ENCODE measurements at regions not wholly inside any gene's neighbourhood (a gene's known extent, or its start where the extent isn't known, plus 50 kb on each side); places are given as distances from the start of the nearest gene placed in this dataset.

GRCh38 chr11:70503468-70504221, 105.3 kb downstream of the CTTN start:
- peaks cover 0 to 10% (median 0%) of the 10 kb centered on the region in 5 donors for H3K27me3 Mint-ChIP-seq
- H3K27ac Mint-ChIP-seq = no peak overlapping the region
- DNase-seq (no peak), ATAC-seq (no peak)
- no peaks in the 10 kb centered on the region for H3K36me3 Mint-ChIP-seq
- H3K4me3 Mint-ChIP-seq = no peak overlapping the region
- no peaks in the 10 kb centered on the region for H3K4me1 Mint-ChIP-seq
- POLR2A ChIA-PET = no interaction called here
- no peaks in the 10 kb centered on the region for H3K9me3 Mint-ChIP-seq

DNA sequence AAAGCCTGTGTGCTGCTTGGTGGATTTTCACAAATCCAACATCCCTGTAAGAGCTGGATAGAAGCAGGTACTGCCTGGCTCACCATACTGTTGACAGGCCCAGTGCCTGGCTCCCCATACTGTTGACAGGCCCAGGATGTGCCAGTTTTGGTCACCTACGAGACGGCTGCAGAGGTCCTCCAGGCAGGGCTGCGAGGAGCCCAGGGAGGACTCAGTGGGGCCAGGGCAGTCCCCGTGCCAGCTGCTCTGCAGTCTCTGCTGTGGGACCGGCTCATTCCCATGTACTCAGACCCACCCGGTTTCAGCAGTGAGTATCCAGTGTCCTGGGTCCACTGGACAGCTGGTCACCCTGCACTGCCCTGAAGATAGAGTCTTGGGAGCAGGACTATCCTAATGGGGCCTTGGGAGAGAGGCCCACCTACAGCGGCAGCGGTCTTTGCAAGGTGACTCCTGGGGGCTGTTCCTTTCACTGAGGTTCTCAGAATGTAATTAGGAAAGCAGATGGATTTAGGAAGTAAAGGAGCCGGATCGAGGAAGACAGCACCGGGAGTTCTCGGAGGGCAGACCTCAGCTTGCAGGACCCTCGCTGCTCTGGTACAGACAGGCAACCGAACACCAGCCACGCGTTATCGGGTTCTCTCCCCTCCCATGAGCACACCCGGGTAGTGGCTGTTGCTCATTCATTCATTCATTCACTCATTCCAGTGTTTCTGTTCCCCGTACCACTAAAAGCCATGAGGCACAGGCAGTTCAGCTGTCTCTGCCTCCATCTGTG, 106.1 kb downstream of the CTTN start:
- DNase-seq = no peak
- no peak overlapping the region for H3K4me3 Mint-ChIP-seq

GRCh38 chr11:70505331-70505731, 107.0 kb downstream of the CTTN start:
- ATAC-seq (no peak), DNase-seq (no peak)
- peaks cover 0 to 12% (median 4%) of the 10 kb centered on the region in 5 donors for H3K27me3 Mint-ChIP-seq
- POLR2A ChIA-PET = no interaction called here
- H3K9me3 Mint-ChIP-seq = no peaks in the 10 kb centered on the region
- no peaks in the 10 kb centered on the region for H3K36me3 Mint-ChIP-seq
- H3K4me3 Mint-ChIP-seq = no peak overlapping the region
- H3K27ac Mint-ChIP-seq = no peak overlapping the region
- no peaks in the 10 kb centered on the region for H3K4me1 Mint-ChIP-seq

More for the DNA sequence above, 106.1 kb downstream of the CTTN start:
- POLR2A ChIA-PET = no interaction called here
- no peaks in the 10 kb centered on the region for H3K4me1 Mint-ChIP-seq
- H3K27me3 Mint-ChIP-seq = peaks cover 0 to 12% (median 0%) of the 10 kb centered on the region in 5 donors
- H3K9me3 Mint-ChIP-seq = no peaks in the 10 kb centered on the region
- H3K27ac Mint-ChIP-seq = no peak overlapping the region
- ATAC-seq = no peak
- H3K36me3 Mint-ChIP-seq = no peaks in the 10 kb centered on the region

GRCh38 chr11:70505761-70506657, 107.7 kb downstream of the CTTN start:
- Mint-ChIP-seq H3K36me3 (no peaks in the 10 kb centered on the region), H3K4me3 (no peak overlapping the region), H3K4me1 (no peaks in the 10 kb centered on the region), H3K9me3 (peaks cover 0 to 5% (median 0%) of the 10 kb centered on the region in 9 donors), H3K27ac (no peak overlapping the region), H3K27me3 (peaks cover 0 to 12% (median 9%) of the 10 kb centered on the region in 5 donors)
- POLR2A ChIA-PET = no interaction called here
- DNase-seq = peak in 1 of 10 donors; percentile 58
- ATAC-seq = no peak

DNA sequence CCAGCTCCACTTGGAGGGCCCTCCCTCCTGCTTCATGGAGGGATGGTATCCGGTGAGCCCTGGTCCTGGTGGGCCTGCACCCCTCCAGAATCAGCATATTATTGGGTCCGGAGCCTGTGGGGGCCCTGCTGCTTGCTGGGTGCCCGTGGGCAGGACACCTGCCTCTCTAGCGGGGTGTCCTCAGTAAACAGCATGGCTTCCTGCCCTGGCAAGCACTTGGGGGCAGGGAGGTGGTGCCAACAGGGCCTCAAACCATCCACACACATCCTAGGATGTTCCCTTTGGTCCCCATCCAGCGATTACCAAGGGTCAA, 108.3 kb downstream of the CTTN start:
- peaks cover 0 to 12% (median 9%) of the 10 kb centered on the region in 5 donors for H3K27me3 Mint-ChIP-seq
- no peaks in the 10 kb centered on the region for H3K4me1 Mint-ChIP-seq
- no peak for ATAC-seq

GRCh38 chr11:70506986-70507385, 108.7 kb downstream of the CTTN start:
- DNase-seq (peak in 1 of 10 donors; percentile 14), ATAC-seq (no peak)
- Mint-ChIP-seq H3K9me3 (peaks cover 0 to 14% (median 6%) of the 10 kb centered on the region in 9 donors), H3K27me3 (peaks cover 0 to 12% (median 9%) of the 10 kb centered on the region in 5 donors), H3K36me3 (peaks cover 0 to 6% (median 0%) of the 10 kb centered on the region in 3 donors), H3K4me3 (no peak overlapping the region), H3K27ac (no peak overlapping the region), H3K4me1 (no peaks in the 10 kb centered on the region)
- POLR2A ChIA-PET = no interaction called here

More for the DNA sequence above, 108.3 kb downstream of the CTTN start:
- H3K36me3 Mint-ChIP-seq = peaks cover 0 to 2% (median 0%) of the 10 kb centered on the region in 3 donors
- DNase-seq = no peak
- no peak overlapping the region for H3K4me3 Mint-ChIP-seq
- POLR2A ChIA-PET = no interaction called here
- no peak overlapping the region for H3K27ac Mint-ChIP-seq
- peaks cover 0 to 11% (median 3%) of the 10 kb centered on the region in 9 donors for H3K9me3 Mint-ChIP-seq

DNA sequence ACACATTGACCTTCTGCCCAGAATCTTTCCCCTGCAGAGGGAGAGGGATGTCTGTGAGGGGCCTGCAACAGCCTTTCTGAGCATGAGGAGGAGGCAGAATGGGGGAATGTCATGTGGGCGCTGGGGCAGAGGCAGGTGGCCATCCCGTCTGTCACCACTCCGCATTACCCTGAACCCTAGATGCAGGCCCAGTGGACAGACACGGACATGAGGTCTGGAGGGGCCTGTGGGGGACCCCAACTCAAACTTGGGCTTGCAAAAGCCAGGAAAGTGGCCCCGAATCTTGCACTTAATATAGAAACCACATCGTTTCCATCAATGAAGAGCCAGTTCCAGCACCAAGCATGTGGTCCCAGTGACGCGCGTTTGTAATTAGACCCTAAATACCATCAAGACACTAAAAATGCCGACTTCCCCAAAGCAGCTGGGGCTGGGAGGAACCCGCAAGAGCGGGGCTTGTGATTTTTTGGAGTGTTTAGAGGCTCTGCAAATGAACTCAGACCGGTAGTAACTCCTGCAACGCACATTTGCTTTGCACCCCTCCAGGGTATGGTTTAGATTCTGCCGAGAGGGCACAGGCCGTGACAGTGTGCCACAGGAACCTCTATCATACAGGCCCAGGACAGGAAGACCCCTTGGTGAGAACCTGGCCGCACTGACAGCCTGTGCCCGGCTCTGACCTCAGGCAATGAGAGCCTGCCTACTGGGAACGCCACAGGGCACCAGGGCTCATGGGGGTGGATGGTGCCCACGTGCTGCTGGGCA, 109.3 kb downstream of the CTTN start:
- no peaks in the 10 kb centered on the region for H3K4me1 Mint-ChIP-seq
- POLR2A ChIA-PET = no interaction called here
- peaks cover 0 to 12% (median 9%) of the 10 kb centered on the region in 5 donors for H3K27me3 Mint-ChIP-seq
- peaks cover 0 to 12% (median 0%) of the 10 kb centered on the region in 3 donors for H3K36me3 Mint-ChIP-seq
- peaks cover 3 to 21% (median 13%) of the 10 kb centered on the region in 9 donors for H3K9me3 Mint-ChIP-seq
- no peak overlapping the region for H3K4me3 Mint-ChIP-seq
- H3K27ac Mint-ChIP-seq = no peak overlapping the region
- DNase-seq = peak in 1 of 10 donors; percentile 21
- ATAC-seq = no peak

DNA sequence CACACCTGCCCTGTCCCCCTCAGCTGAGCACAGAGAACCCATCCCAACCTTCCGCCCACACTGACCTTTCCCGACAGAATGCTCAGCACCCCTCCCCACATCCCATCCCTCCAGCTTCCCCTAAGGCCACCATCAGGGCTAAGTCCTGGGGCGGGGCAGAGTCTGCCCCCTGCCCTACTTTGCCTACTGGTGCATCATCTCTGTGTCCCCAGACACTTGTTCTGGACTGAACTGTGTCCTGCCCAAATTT, 109.8 kb downstream of the CTTN start:
- ATAC-seq (no peak), DNase-seq (peak in 1 of 10 donors; percentile 55)
- peaks cover 0 to 16% (median 0%) of the 10 kb centered on the region in 3 donors for H3K36me3 Mint-ChIP-seq
- no peak overlapping the region for H3K4me3 Mint-ChIP-seq
- POLR2A ChIA-PET = no interaction called here
- no peak overlapping the region for H3K27ac Mint-ChIP-seq
- peaks cover 8 to 26% (median 17%) of the 10 kb centered on the region in 9 donors for H3K9me3 Mint-ChIP-seq
- no peaks in the 10 kb centered on the region for H3K4me1 Mint-ChIP-seq
- peaks cover 0 to 12% (median 9%) of the 10 kb centered on the region in 5 donors for H3K27me3 Mint-ChIP-seq

- H3K9me3 Mint-ChIP-seq = peaks cover 14 to 38% (median 24%) of the 10 kb centered on the region in 9 donors
Measured at GRCh38 chr11:70509476-70509875, 111.1 kb downstream of the CTTN start.

DNA sequence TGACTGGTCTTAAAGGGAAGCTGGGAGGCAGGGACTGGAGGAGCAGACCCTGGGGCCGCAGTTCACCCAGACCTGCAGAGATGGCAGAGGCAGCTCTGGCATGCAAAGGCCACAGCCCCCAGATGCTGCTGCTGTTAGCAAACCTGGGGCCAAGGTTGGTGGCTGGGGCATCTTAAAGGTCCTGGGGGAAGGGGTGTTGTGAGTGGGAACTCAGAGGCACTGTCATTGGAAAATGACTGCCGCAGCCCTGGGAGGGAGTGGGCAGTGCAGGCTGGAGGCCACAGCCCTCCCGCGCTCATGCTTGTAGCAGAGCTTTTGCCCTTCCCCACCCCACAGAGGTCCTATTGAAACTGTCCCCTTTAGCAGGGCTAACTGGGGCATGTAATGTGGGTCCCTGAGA, 111.8 kb downstream of the CTTN start:
- H3K9me3 Mint-ChIP-seq = peaks cover 14 to 43% (median 28%) of the 10 kb centered on the region in 9 donors
- no peak overlapping the region for H3K4me3 Mint-ChIP-seq
- ATAC-seq (no peak), DNase-seq (peak in 1 of 10 donors; percentile 21)
- H3K27ac Mint-ChIP-seq = no peak overlapping the region
- peaks cover 0 to 30% (median 0%) of the 10 kb centered on the region in 3 donors for H3K36me3 Mint-ChIP-seq
- POLR2A ChIA-PET = no interaction called here
- H3K4me1 Mint-ChIP-seq = no peaks in the 10 kb centered on the region
- H3K27me3 Mint-ChIP-seq = peaks cover 1 to 9% (median 3%) of the 10 kb centered on the region in 5 donors

More at GRCh38 chr11:70509476-70509875, 111.1 kb downstream of the CTTN start:
- no peaks in the 10 kb centered on the region for H3K4me1 Mint-ChIP-seq
- ATAC-seq (no peak), DNase-seq (peak in 1 of 10 donors; percentile 35)
- H3K36me3 Mint-ChIP-seq = peaks cover 0 to 27% (median 0%) of the 10 kb centered on the region in 3 donors
- no peak overlapping the region for H3K27ac Mint-ChIP-seq
- POLR2A ChIA-PET = no interaction called here
- peaks cover under 1 to 12% (median 9%) of the 10 kb centered on the region in 5 donors for H3K27me3 Mint-ChIP-seq
- H3K4me3 Mint-ChIP-seq = no peak overlapping the region

- no peak overlapping the region for H3K27ac Mint-ChIP-seq
- H3K36me3 Mint-ChIP-seq = peaks cover 0 to 30% (median 0%) of the 10 kb centered on the region in 3 donors
- peaks cover 0 to 9% (median 3%) of the 10 kb centered on the region in 5 donors for H3K27me3 Mint-ChIP-seq
- ATAC-seq = no peak
- peak in 1 of 10 donors; percentile 44 for DNase-seq
- no peaks in the 10 kb centered on the region for H3K4me1 Mint-ChIP-seq
- H3K4me3 Mint-ChIP-seq = no peak overlapping the region
- H3K9me3 Mint-ChIP-seq = peaks cover 14 to 43% (median 28%) of the 10 kb centered on the region in 9 donors
- POLR2A ChIA-PET = no interaction called here
Measured at GRCh38 chr11:70510571-70510970, 112.2 kb downstream of the CTTN start.

DNA sequence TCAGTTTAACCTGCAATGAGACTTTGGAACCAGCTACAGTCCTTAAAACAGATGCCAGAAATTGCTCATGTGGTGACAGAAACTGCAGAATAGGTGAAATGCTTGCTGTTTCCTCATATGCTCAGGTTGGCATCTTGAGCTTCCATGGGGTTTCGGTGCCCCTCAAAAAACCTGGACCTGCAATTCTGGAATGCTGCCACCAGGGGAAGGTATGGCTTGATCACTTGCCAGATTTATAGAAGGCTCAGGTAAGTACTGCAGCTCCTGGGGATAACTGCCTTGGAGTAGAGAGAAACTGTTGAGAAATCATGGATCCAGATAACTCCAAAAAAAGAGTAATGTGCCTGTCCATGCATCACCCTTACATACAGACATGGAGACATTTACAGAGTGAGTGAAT, 113.0 kb downstream of the CTTN start:
- no peaks in the 10 kb centered on the region for H3K4me1 Mint-ChIP-seq
- no peak for DNase-seq

More for the DNA sequence above, 113.0 kb downstream of the CTTN start:
- H3K27ac Mint-ChIP-seq = no peak overlapping the region
- no peak overlapping the region for H3K4me3 Mint-ChIP-seq
- H3K9me3 Mint-ChIP-seq = peaks cover 14 to 47% (median 28%) of the 10 kb centered on the region in 9 donors
- peaks cover 0 to 30% (median 0%) of the 10 kb centered on the region in 3 donors for H3K36me3 Mint-ChIP-seq
- POLR2A ChIA-PET = no interaction called here
- peaks cover 0 to 9% (median 3%) of the 10 kb centered on the region in 5 donors for H3K27me3 Mint-ChIP-seq
- no peak for ATAC-seq

Data from naive thymus-derived CD8-positive, alpha-beta T cell (primary cell).